ENCODE measurements at regions not wholly inside any gene's neighbourhood (a gene's known extent, or its start where the extent isn't known, plus 50 kb on each side); places are given as distances from the start of the nearest gene placed in this dataset.
"Not testable (repeated sequence)": the region's sequence is repeated elsewhere in the genome, so short reads cannot be mapped to it uniquely, and the experiment has no call there.

DNA sequence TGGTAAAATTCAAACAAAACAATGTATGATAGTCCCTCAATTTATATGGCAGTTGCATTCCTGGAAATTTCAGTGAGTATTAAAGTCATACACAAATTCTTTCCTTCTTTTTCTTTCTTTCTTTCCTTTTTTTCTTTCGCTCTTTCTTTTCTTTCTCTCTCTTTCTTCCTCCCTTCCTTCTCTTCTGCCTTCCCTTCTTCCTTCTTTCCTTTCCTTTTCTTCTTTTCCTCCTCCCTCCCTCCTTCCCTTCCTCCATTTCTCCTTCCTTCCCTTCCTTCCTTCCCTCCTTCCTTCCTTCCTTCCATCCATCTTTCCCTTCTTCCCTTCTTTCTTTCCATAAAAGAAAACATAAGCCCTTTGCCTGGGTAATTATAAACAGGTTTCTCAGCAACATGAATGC is 58.1 kb upstream of the HSPB3 start:
- no peak overlapping the region for H3K4me3 Mint-ChIP-seq (ENCODE audit: unreplicated experiment)
- no peaks in the 10 kb centered on the region for H3K9me3 Mint-ChIP-seq (ENCODE audit: unreplicated experiment)
- TF ChIP-seq, protein P1, sequence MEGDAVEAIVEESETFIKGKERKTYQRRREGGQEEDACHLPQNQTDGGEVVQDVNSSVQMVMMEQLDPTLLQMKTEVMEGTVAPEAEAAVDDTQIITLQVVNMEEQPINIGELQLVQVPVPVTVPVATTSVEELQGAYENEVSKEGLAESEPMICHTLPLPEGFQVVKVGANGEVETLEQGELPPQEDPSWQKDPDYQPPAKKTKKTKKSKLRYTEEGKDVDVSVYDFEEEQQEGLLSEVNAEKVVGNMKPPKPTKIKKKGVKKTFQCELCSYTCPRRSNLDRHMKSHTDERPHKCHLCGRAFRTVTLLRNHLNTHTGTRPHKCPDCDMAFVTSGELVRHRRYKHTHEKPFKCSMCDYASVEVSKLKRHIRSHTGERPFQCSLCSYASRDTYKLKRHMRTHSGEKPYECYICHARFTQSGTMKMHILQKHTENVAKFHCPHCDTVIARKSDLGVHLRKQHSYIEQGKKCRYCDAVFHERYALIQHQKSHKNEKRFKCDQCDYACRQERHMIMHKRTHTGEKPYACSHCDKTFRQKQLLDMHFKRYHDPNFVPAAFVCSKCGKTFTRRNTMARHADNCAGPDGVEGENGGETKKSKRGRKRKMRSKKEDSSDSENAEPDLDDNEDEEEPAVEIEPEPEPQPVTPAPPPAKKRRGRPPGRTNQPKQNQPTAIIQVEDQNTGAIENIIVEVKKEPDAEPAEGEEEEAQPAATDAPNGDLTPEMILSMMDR (IDR thresholded peaks at IDR 0.05; ENCODE audit: unreplicated experiment) = no peak
- no peak overlapping the region for H3K27ac Mint-ChIP-seq (ENCODE audit: unreplicated experiment)
- H3K4me1 Mint-ChIP-seq (ENCODE audit: unreplicated experiment) = no peaks in the 10 kb centered on the region
- H3K27me3 Mint-ChIP-seq (ENCODE audit: unreplicated experiment) = no peaks in the 10 kb centered on the region
- no peak for DNase-seq (ENCODE audit: low spot score)
- no peaks in the 10 kb centered on the region for H3K36me3 Mint-ChIP-seq (ENCODE audit: low read depth, unreplicated experiment)

DNA sequence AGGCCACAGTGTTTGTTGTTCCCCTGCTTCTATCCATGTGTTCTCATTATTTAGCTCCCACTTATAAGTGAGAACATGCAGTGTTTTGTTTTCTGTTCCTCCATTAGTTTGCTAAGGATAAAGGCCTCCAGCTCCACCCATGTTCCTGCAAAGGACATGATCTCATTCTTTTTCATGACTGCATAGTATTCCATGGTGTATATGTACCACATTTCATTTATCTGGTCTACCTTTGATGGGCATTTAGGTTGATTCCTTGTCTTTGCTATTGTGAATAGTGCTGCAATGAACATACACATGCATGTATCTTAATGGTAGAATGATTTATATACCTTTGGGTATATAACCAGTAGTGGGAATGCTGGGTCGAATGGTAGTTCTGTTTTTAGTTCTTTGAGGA is 62.5 kb upstream of the HSPB3 start:
- DNase-seq (ENCODE audit: low spot score); H3K36me3 Mint-ChIP-seq (ENCODE audit: low read depth, unreplicated experiment); H3K27ac Mint-ChIP-seq (ENCODE audit: unreplicated experiment); H3K4me3 Mint-ChIP-seq (ENCODE audit: unreplicated experiment); H3K9me3 Mint-ChIP-seq (ENCODE audit: unreplicated experiment); H3K4me1 Mint-ChIP-seq (ENCODE audit: unreplicated experiment); H3K27me3 Mint-ChIP-seq (ENCODE audit: unreplicated experiment): not testable (repeated sequence)

DNA sequence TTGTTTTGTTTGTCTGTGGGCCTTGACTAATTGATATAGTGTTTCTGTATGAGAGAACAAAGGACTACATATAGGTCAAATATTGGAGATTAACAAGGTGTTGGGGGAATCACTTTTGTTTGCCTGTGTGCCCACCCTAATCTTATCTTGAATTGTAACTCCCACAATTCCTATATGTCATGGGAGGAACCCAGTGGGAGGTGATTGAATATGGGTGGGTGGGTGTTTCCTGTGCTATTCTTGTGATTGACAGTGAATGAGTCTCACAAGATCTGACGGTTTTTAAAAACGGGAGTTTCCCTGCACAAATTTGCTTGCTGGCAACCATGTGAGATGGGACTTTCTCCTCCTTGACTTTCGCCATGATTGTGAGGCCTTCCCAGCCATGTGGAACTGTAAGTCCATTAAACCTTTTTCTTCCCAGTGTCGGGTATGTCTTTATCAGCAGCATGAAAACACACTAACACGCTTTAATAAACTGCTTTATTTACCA is 64.9 kb upstream of the HSPB3 start:
- Mint-ChIP-seq H3K27me3 (ENCODE audit: unreplicated experiment) (peaks cover 1% of the 10 kb centered on the region), H3K9me3 (ENCODE audit: unreplicated experiment) (no peaks in the 10 kb centered on the region), H3K4me3 (ENCODE audit: unreplicated experiment) (no peak overlapping the region), H3K36me3 (ENCODE audit: low read depth, unreplicated experiment) (no peaks in the 10 kb centered on the region), H3K27ac (ENCODE audit: unreplicated experiment) (no peak overlapping the region), H3K4me1 (ENCODE audit: unreplicated experiment) (no peaks in the 10 kb centered on the region)
- TF ChIP-seq, protein P1 (IDR thresholded peaks at IDR 0.05; ENCODE audit: unreplicated experiment) = no peak
- no peak for DNase-seq (ENCODE audit: low spot score)

DNA sequence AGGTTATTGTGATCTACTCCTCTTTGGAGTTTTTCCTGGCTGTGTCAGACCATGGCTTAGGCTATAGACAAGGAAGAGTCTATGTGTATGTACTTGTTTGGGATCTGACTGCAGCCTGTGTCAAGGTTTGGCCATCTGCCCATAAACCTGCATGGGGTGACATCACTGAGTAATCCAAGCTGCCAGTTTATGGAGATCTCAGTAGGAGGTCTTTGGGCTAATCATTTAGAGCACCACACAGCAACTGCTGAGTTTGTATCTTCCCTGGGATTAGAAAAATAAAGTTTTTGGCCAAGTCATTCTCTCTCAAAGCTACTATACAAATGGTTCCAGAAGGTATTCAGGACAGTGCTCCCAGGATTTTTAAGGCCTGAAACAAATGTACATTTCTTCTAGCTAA is 65.5 kb upstream of the HSPB3 start:
- TF ChIP-seq, protein P1 (IDR thresholded peaks at IDR 0.05; ENCODE audit: unreplicated experiment) = no peak
- no peak for DNase-seq (ENCODE audit: low spot score)
- H3K4me1 Mint-ChIP-seq (ENCODE audit: unreplicated experiment) = no peaks in the 10 kb centered on the region

DNA sequence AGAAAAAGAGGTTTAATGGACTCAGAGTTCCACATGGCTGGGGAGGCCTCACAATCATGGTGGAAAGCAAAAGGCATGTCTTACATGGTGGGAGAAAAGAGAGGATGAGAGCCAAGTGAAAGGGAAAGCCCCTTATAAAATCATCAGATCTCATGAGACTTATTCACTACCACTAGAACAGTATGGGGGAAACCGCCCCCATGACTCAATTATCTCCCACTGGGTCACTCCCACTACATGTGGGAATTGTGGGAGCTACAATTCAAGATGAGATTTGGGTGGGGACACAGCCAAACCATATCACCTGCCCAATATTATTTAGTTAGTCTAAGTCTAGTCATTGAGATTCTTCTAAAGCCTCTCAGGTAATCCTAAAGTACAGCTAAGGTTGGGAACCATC is 66.1 kb upstream of the HSPB3 start:
- not testable (repeated sequence) for H3K9me3 Mint-ChIP-seq (ENCODE audit: unreplicated experiment); H3K4me3 Mint-ChIP-seq (ENCODE audit: unreplicated experiment); H3K27ac Mint-ChIP-seq (ENCODE audit: unreplicated experiment); DNase-seq (ENCODE audit: low spot score); H3K4me1 Mint-ChIP-seq (ENCODE audit: unreplicated experiment); H3K36me3 Mint-ChIP-seq (ENCODE audit: low read depth, unreplicated experiment); H3K27me3 Mint-ChIP-seq (ENCODE audit: unreplicated experiment)

More for the DNA sequence above, 65.5 kb upstream of the HSPB3 start:
- H3K9me3 Mint-ChIP-seq (ENCODE audit: unreplicated experiment) = no peaks in the 10 kb centered on the region
- no peak overlapping the region for H3K27ac Mint-ChIP-seq (ENCODE audit: unreplicated experiment)
- H3K36me3 Mint-ChIP-seq (ENCODE audit: low read depth, unreplicated experiment) = no peaks in the 10 kb centered on the region
- peaks cover 1% of the 10 kb centered on the region for H3K27me3 Mint-ChIP-seq (ENCODE audit: unreplicated experiment)
- no peak overlapping the region for H3K4me3 Mint-ChIP-seq (ENCODE audit: unreplicated experiment)

DNA sequence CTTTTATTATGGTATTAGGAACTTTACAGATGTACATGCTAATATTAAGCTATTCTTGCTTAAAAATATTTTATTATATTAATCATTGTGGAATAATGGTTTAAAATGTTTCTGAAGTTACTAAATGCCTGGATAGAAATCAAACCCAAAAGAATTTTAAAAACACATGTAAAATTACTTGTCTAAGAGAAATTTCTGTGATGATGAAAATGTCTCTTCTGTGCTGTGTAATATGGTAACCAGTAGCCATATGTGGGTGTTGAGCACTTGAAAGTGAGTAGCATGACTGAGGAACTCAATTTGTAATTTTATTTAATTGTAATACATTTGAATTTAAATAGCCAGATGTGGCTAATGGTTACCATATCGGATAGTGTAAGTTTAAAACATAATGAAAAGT is 66.7 kb upstream of the HSPB3 start:
- H3K9me3 Mint-ChIP-seq (ENCODE audit: unreplicated experiment) = no peaks in the 10 kb centered on the region
- TF ChIP-seq, protein P1 (IDR thresholded peaks at IDR 0.05; ENCODE audit: unreplicated experiment) = no peak
- DNase-seq (ENCODE audit: low spot score) = no peak
- no peaks in the 10 kb centered on the region for H3K36me3 Mint-ChIP-seq (ENCODE audit: low read depth, unreplicated experiment)
- no peak overlapping the region for H3K27ac Mint-ChIP-seq (ENCODE audit: unreplicated experiment)
- H3K4me1 Mint-ChIP-seq (ENCODE audit: unreplicated experiment) = no peaks in the 10 kb centered on the region
- H3K4me3 Mint-ChIP-seq (ENCODE audit: unreplicated experiment) = no peak overlapping the region
- peaks cover 1% of the 10 kb centered on the region for H3K27me3 Mint-ChIP-seq (ENCODE audit: unreplicated experiment)

Data from endothelial cell (in vitro differentiated cells).